ENCODE measurements at regions not wholly inside any gene's neighbourhood (a gene's known extent, or its start where the extent isn't known, plus 50 kb on each side); places are given as distances from the start of the nearest gene placed in this dataset.

GRCh38 chr5:175808711-175809110, 62.7 kb upstream of the CPLX2 start:
- no CpG with 5 or more reads among the region's 6 CpGs for WGBS (ENCODE audit: insufficient coverage, low lambda C conversion rate)

GRCh38 chr5:175809531-175810121, 61.8 kb upstream of the CPLX2 start:
- no CpG with 5 or more reads among the region's 14 CpGs for WGBS (ENCODE audit: insufficient coverage, low lambda C conversion rate)
- H3K36me3 ChIP-seq (ENCODE audit: control insufficient read depth, insufficient read depth, low read length) = no peaks in the 10 kb centered on the region
- H3K27me3 ChIP-seq (ENCODE audit: control insufficient read depth, insufficient read depth, low read length) = peaks cover 6% of the 10 kb centered on the region
- H3K27ac ChIP-seq (ENCODE audit: low read length) = no peak overlapping the region
- H3K9me3 ChIP-seq (ENCODE audit: control insufficient read depth, low read depth, low read length) = no peaks in the 10 kb centered on the region
- DNase-seq = no peak
- no peak overlapping the region for H3K4me3 ChIP-seq (ENCODE audit: low read length)
- no peaks in the 10 kb centered on the region for H3K4me1 ChIP-seq (ENCODE audit: control insufficient read depth, insufficient read depth, low read length)

More at GRCh38 chr5:175808711-175809110, 62.7 kb upstream of the CPLX2 start:
- H3K4me1 ChIP-seq (ENCODE audit: control insufficient read depth, insufficient read depth, low read length) = no peaks in the 10 kb centered on the region
- peaks cover 6% of the 10 kb centered on the region for H3K27me3 ChIP-seq (ENCODE audit: control insufficient read depth, insufficient read depth, low read length)
- no peak overlapping the region for H3K27ac ChIP-seq (ENCODE audit: low read length)
- no peak for DNase-seq
- no peaks in the 10 kb centered on the region for H3K9me3 ChIP-seq (ENCODE audit: control insufficient read depth, low read depth, low read length)
- H3K4me3 ChIP-seq (ENCODE audit: low read length) = no peak overlapping the region
- no peaks in the 10 kb centered on the region for H3K36me3 ChIP-seq (ENCODE audit: control insufficient read depth, insufficient read depth, low read length)

GRCh38 chr5:175810457-175810856, 60.9 kb upstream of the CPLX2 start:
- 60% methylated on average over 1 of the region's 2 CpGs for WGBS (ENCODE audit: insufficient coverage, low lambda C conversion rate)
- Histone ChIP-seq H3K27ac (ENCODE audit: low read length) (no peak overlapping the region), H3K27me3 (ENCODE audit: control insufficient read depth, insufficient read depth, low read length) (peaks cover 3% of the 10 kb centered on the region), H3K9me3 (ENCODE audit: control insufficient read depth, low read depth, low read length) (no peaks in the 10 kb centered on the region), H3K4me3 (ENCODE audit: low read length) (no peak overlapping the region), H3K4me1 (ENCODE audit: control insufficient read depth, insufficient read depth, low read length) (no peaks in the 10 kb centered on the region), H3K36me3 (ENCODE audit: control insufficient read depth, insufficient read depth, low read length) (no peaks in the 10 kb centered on the region)
- no peak for DNase-seq

GRCh38 chr5:175811589-175811988, 59.8 kb upstream of the CPLX2 start:
- WGBS (ENCODE audit: insufficient coverage, low lambda C conversion rate) = no CpG with 5 or more reads among the region's 2 CpGs
- Histone ChIP-seq H3K27ac (ENCODE audit: low read length) (no peak overlapping the region), H3K9me3 (ENCODE audit: control insufficient read depth, low read depth, low read length) (no peaks in the 10 kb centered on the region), H3K4me1 (ENCODE audit: control insufficient read depth, insufficient read depth, low read length) (no peaks in the 10 kb centered on the region), H3K4me3 (ENCODE audit: low read length) (no peak overlapping the region), H3K27me3 (ENCODE audit: control insufficient read depth, insufficient read depth, low read length) (no peaks in the 10 kb centered on the region), H3K36me3 (ENCODE audit: control insufficient read depth, insufficient read depth, low read length) (no peaks in the 10 kb centered on the region)
- DNase-seq = no peak

- no peak for DNase-seq
- no peaks in the 10 kb centered on the region for H3K36me3 ChIP-seq (ENCODE audit: control insufficient read depth, insufficient read depth, low read length)
- no peak overlapping the region for H3K4me3 ChIP-seq (ENCODE audit: low read length)
- WGBS (ENCODE audit: insufficient coverage, low lambda C conversion rate) = no CpG with 5 or more reads among the region's 4 CpGs
- no peak overlapping the region for H3K27ac ChIP-seq (ENCODE audit: low read length)
- peaks cover 3% of the 10 kb centered on the region for H3K27me3 ChIP-seq (ENCODE audit: control insufficient read depth, insufficient read depth, low read length)
- no peaks in the 10 kb centered on the region for H3K4me1 ChIP-seq (ENCODE audit: control insufficient read depth, insufficient read depth, low read length)
- H3K9me3 ChIP-seq (ENCODE audit: control insufficient read depth, low read depth, low read length) = no peaks in the 10 kb centered on the region
These were observed 57.3 kb upstream of the CPLX2 start for GRCh38 chr5:175813943-175814630.

- H3K36me3 ChIP-seq (ENCODE audit: control insufficient read depth, insufficient read depth, low read length) = no peaks in the 10 kb centered on the region
- no peak overlapping the region for H3K4me3 ChIP-seq (ENCODE audit: low read length)
- H3K4me1 ChIP-seq (ENCODE audit: control insufficient read depth, insufficient read depth, low read length) = no peaks in the 10 kb centered on the region
- H3K27me3 ChIP-seq (ENCODE audit: control insufficient read depth, insufficient read depth, low read length) = peaks cover 3% of the 10 kb centered on the region
- H3K9me3 ChIP-seq (ENCODE audit: control insufficient read depth, low read depth, low read length) = no peaks in the 10 kb centered on the region
- no peak for DNase-seq
- no peak overlapping the region for H3K27ac ChIP-seq (ENCODE audit: low read length)
- WGBS (ENCODE audit: insufficient coverage, low lambda C conversion rate) = 100% methylated on average over 1 of the region's 10 CpGs
These were observed 56.7 kb upstream of the CPLX2 start for GRCh38 chr5:175814691-175815090.

DNA sequence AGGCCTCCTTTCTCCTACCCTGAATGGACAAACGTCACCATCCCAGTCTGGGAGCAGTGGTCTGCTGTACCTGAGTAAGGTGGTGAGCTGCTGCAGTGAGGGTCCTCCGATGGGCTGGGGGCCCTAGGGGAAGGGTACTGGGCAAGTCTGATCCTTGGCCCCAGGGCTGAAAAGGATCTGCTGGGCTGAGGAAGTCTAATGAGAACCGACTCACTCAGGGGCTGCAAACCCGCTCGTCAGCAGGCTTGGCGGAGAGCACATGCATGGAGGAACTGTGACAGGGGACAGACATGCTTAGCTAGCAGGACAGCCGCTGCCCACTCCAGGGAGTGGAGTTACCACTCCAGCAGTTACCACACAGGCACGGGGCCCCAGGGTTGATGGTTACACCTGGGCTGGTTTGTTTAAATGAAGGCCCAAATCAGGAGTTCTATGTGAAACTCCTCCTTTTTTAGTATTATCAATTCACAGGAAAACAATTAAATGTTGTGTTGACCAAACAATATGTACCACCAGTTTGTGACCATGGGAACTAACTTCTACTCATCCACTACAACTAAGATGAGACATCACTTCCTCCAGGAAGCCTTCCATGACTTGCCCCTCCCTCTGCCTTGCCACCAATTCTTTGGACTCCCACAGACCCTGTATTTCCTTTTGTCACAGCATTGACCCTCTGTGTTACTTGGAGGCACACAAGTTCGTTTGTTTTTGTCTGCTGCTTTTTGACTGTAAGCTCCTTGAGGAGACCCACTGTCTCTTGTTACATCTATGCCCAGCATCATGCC, 56.1 kb upstream of the CPLX2 start:
- Histone ChIP-seq H3K4me3 (ENCODE audit: low read length) (no peak overlapping the region), H3K36me3 (ENCODE audit: control insufficient read depth, insufficient read depth, low read length) (no peaks in the 10 kb centered on the region), H3K4me1 (ENCODE audit: control insufficient read depth, insufficient read depth, low read length) (no peaks in the 10 kb centered on the region), H3K9me3 (ENCODE audit: control insufficient read depth, low read depth, low read length) (no peaks in the 10 kb centered on the region), H3K27me3 (ENCODE audit: control insufficient read depth, insufficient read depth, low read length) (peaks cover 5% of the 10 kb centered on the region), H3K27ac (ENCODE audit: low read length) (no peak overlapping the region)
- no CpG with 5 or more reads among the region's 9 CpGs for WGBS (ENCODE audit: insufficient coverage, low lambda C conversion rate)
- no peak for DNase-seq

- H3K36me3 ChIP-seq (ENCODE audit: control insufficient read depth, insufficient read depth, low read length) = no peaks in the 10 kb centered on the region
- H3K27me3 ChIP-seq (ENCODE audit: control insufficient read depth, insufficient read depth, low read length) = peaks cover 5% of the 10 kb centered on the region
- WGBS (ENCODE audit: insufficient coverage, low lambda C conversion rate) = no CpG with 5 or more reads among the region's 10 CpGs
- DNase-seq = no peak
- H3K9me3 ChIP-seq (ENCODE audit: control insufficient read depth, low read depth, low read length) = no peaks in the 10 kb centered on the region
- H3K4me1 ChIP-seq (ENCODE audit: control insufficient read depth, insufficient read depth, low read length) = no peaks in the 10 kb centered on the region
- H3K4me3 ChIP-seq (ENCODE audit: low read length) = no peak overlapping the region
- no peak overlapping the region for H3K27ac ChIP-seq (ENCODE audit: low read length)
These were observed 55.0 kb upstream of the CPLX2 start for GRCh38 chr5:175816348-175816747.

DNA sequence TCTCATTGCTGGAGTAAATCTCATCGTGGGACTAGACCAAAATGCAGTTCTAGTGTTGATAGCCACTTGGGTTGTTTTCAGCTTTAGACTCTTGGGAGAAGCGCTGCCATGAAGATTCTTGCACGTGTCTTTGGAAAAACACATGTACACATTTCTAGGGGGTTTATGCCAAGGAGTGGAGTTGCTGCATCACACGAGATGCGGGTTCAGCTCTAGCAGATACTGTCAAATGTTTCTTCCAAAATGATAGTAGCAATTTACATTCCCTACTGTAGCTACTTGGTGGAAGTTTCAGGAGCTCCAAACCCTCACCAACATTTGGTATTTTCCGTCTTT, 52.3 kb upstream of the CPLX2 start:
- Histone ChIP-seq H3K27ac (ENCODE audit: low read length) (no peak overlapping the region), H3K4me3 (ENCODE audit: low read length) (no peak overlapping the region), H3K4me1 (ENCODE audit: control insufficient read depth, insufficient read depth, low read length) (no peaks in the 10 kb centered on the region), H3K36me3 (ENCODE audit: control insufficient read depth, insufficient read depth, low read length) (no peaks in the 10 kb centered on the region), H3K9me3 (ENCODE audit: control insufficient read depth, low read depth, low read length) (no peaks in the 10 kb centered on the region), H3K27me3 (ENCODE audit: control insufficient read depth, insufficient read depth, low read length) (peaks cover 5% of the 10 kb centered on the region)
- DNase-seq = no peak
- WGBS (ENCODE audit: insufficient coverage, low lambda C conversion rate) = 100% methylated on average over 1 of the region's 6 CpGs

GRCh38 chr5:175820230-175820629, 51.1 kb upstream of the CPLX2 start:
- Histone ChIP-seq H3K27ac (ENCODE audit: low read length) (no peak overlapping the region), H3K4me3 (ENCODE audit: low read length) (no peak overlapping the region), H3K27me3 (ENCODE audit: control insufficient read depth, insufficient read depth, low read length) (peaks cover 5% of the 10 kb centered on the region), H3K9me3 (ENCODE audit: control insufficient read depth, low read depth, low read length) (no peaks in the 10 kb centered on the region), H3K4me1 (ENCODE audit: control insufficient read depth, insufficient read depth, low read length) (no peaks in the 10 kb centered on the region), H3K36me3 (ENCODE audit: control insufficient read depth, insufficient read depth, low read length) (no peaks in the 10 kb centered on the region)
- no CpG with 5 or more reads among the region's 9 CpGs for WGBS (ENCODE audit: insufficient coverage, low lambda C conversion rate)
- DNase-seq = no peak
